GM19238 (cell line): ENCODE measurements at regions not wholly inside any gene's neighbourhood (a gene's known extent, or its start where the extent isn't known, plus 50 kb on each side); places are given as distances from the start of the nearest gene placed in this dataset.

Experiments used
- DNase-seq: peaks from one replicate; pipeline ENCODE4 v3.0.0; 2011; ENCODE audit warnings: low spot score; ENCODE audit not compliant: insufficient read length

- no peak for DNase-seq
Observed at GRCh38 chr2:217049956-217050355, 190.1 kb upstream of the TNP1 start.

GRCh38 chr2:217049422-217049821 is 189.6 kb upstream of the TNP1 start:
- DNase-seq: no peak

- DNase-seq: no peak
Observed at GRCh38 chr2:217048730-217049129, 188.9 kb upstream of the TNP1 start.

- no peak for DNase-seq
Observed at GRCh38 chr2:217047631-217048030, 187.8 kb upstream of the TNP1 start.

- no peak for DNase-seq
Observed at GRCh38 chr2:217047209-217047608, 187.3 kb upstream of the TNP1 start.

GRCh38 chr2:217045700-217046475 is 186.0 kb upstream of the TNP1 start:
- DNase-seq: no peak

- DNase-seq: no peak
Observed at GRCh38 chr2:217040099-217040498, 180.2 kb upstream of the TNP1 start.

- no peak for DNase-seq
Observed at GRCh38 chr2:217038001-217038400, 178.1 kb upstream of the TNP1 start.

- no peak for DNase-seq
Observed at GRCh38 chr2:217037353-217037752, 177.5 kb upstream of the TNP1 start.

- DNase-seq: no peak
Observed at GRCh38 chr2:217035967-217036366, 176.1 kb upstream of the TNP1 start.

GRCh38 chr2:217033186-217033585 is 173.3 kb upstream of the TNP1 start:
- DNase-seq: no peak

- no peak for DNase-seq
Observed at GRCh38 chr2:217031445-217031844, 171.6 kb upstream of the TNP1 start.

- no peak for DNase-seq
Observed at GRCh38 chr2:217030081-217030480, 170.2 kb upstream of the TNP1 start.

GRCh38 chr2:217028128-217028527 is 168.3 kb upstream of the TNP1 start:
- DNase-seq: no peak

GRCh38 chr2:217027414-217027813 is 167.6 kb upstream of the TNP1 start:
- DNase-seq: no peak

GRCh38 chr2:217026569-217026968 is 166.7 kb upstream of the TNP1 start:
- DNase-seq: no peak

- no peak for DNase-seq
Observed at GRCh38 chr2:217026161-217026560, 166.3 kb upstream of the TNP1 start.

- DNase-seq: no peak
Observed at GRCh38 chr2:217023611-217024010, 163.7 kb upstream of the TNP1 start.

GRCh38 chr2:217017456-217018252 is 157.8 kb upstream of the TNP1 start:
- DNase-seq: no peak

- no peak for DNase-seq
Observed at GRCh38 chr2:217016796-217017419, 157.0 kb upstream of the TNP1 start.

- DNase-seq: no peak
Observed at GRCh38 chr2:217014328-217015105, 154.7 kb upstream of the TNP1 start.

GRCh38 chr2:217013926-217014325 is 154.1 kb upstream of the TNP1 start:
- DNase-seq: no peak
